SK-N-SH (cell line): ENCODE measurements at regions not wholly inside any gene's neighbourhood (a gene's known extent, or its start where the extent isn't known, plus 50 kb on each side); places are given as distances from the start of the nearest gene placed in this dataset.
A peak's percentile ranks its signal among the peaks of the same experiment; 100 is the strongest.
"Not testable (repeated sequence)": the region's sequence is repeated elsewhere in the genome, so short reads cannot be mapped to it uniquely, and the experiment has no call there.

Experiments
- CTCF ChIA-PET: fragments of 300-600, 350-600 bp; formaldehyde crosslinking; extraction: SDS; loops from one replicate; lab custom pipeline; 2021; lab: Yijun Ruan, JAX
- POLR2A ChIA-PET: fragments of 350-600 bp; sonication (Branson Sonifier 250); formaldehyde crosslinking; extraction: SDS; loops from one replicate; lab custom pipeline; 2020; ENCODE audit warnings: antibody characterized with exemption, inconsistent platforms; lab: Yijun Ruan, JAX
- DNase-seq: peaks from one replicate; pipeline ENCODE4 v3.0.0; 2012
- H2AFZ ChIP-seq: fragments of 200-600 bp; sonication (generic); 2 replicates; pipeline ENCODE4 v1.8.1; 2016; ENCODE audit warnings: antibody characterized with exemption, mild to moderate bottlenecking, low read depth
- H3F3A ChIP-seq: fragments of 200-600 bp; sonication (generic); replicated peaks from 2 replicates; pipeline ENCODE3; 2016; ENCODE audit warnings: antibody characterized with exemption, mild to moderate bottlenecking; ENCODE audit not compliant: insufficient read depth
- H3K27ac ChIP-seq, 2 experiments: fragments of 200-500 bp in 1 of 2; fragments of 200-600 bp in 1 of 2; sonication (Bioruptor generic) in 1 of 2; sonication (generic), shearing (Covaris generic) in 1 of 2; 2 replicates each; pipeline versions ENCODE4 v1.5.1 to v1.6.1; 2014 to 2016; ENCODE audit warnings: low read depth in 2 of 2, inconsistent platforms in 1 of 2, low read length in 1 of 2, mild to moderate bottlenecking in 1 of 2, mixed read lengths in 1 of 2
- H3K27me3 ChIP-seq: fragments of 200-600 bp; sonication (generic), shearing (Covaris generic); 2 replicates; pipeline ENCODE4 v1.6.1; 2016; ENCODE audit warnings: mixed run types; ENCODE audit not compliant: insufficient read depth
- H3K36me3 ChIP-seq, 2 experiments: fragments of 200-500 bp in 1 of 2; fragments of 200-600 bp in 1 of 2; sonication (Bioruptor generic) in 1 of 2; sonication (generic) in 1 of 2; replicated peaks in 1 of 2; 2 replicates each; pipeline versions ENCODE3 to v1.5.1; 2014 to 2016; ENCODE audit warnings: low read length in 1 of 2, mild to moderate bottlenecking in 1 of 2; ENCODE audit not compliant: insufficient read depth in 2 of 2, control insufficient read depth in 1 of 2
- H3K4me1 ChIP-seq, 2 experiments: fragments of 200-500 bp in 1 of 2; fragments of 200-600 bp in 1 of 2; sonication (Bioruptor generic) in 1 of 2; sonication (generic), shearing (Covaris generic) in 1 of 2; 2 replicates each; pipeline versions ENCODE4 v1.5.1 to v1.6.1; 2014 to 2016; ENCODE audit warnings: low read depth in 1 of 2, low read length in 1 of 2, mixed run types in 1 of 2; ENCODE audit not compliant: insufficient read depth in 2 of 2, control insufficient read depth in 1 of 2
- H3K4me2 ChIP-seq: fragments of 200-600 bp; sonication (generic), shearing (Covaris generic); 2 replicates; pipeline ENCODE4 v1.6.1; 2017; ENCODE audit warnings: mixed run types
- H3K4me3 ChIP-seq, 2 experiments: fragments of 200-500 bp in 1 of 2; fragments of 200-600 bp in 1 of 2; sonication (Bioruptor generic) in 1 of 2; sonication (generic), shearing (Covaris generic) in 1 of 2; 2 replicates each; pipeline versions ENCODE4 v1.5.1 to v1.8.1; 2014 to 2016; ENCODE audit warnings: low read depth in 2 of 2, inconsistent platforms in 1 of 2, low read length in 1 of 2, mild to moderate bottlenecking in 1 of 2, mixed read lengths in 1 of 2, moderate library complexity in 1 of 2
- H3K79me2 ChIP-seq: fragments of 200-600 bp; sonication (generic); 2 replicates; pipeline ENCODE4 v1.8.1; 2017; ENCODE audit warnings: mild to moderate bottlenecking; ENCODE audit not compliant: insufficient read depth
- H3K9ac ChIP-seq: fragments of 200-600 bp; sonication (generic); 2 replicates; pipeline ENCODE4 v1.6.1; 2017; ENCODE audit warnings: mixed run types
- H3K9me2 ChIP-seq: fragments of 200-600 bp; sonication (generic); 2 replicates; pipeline ENCODE4 v1.6.1; 2017; ENCODE audit warnings: mixed run types
- H3K9me3 ChIP-seq: fragments of 200-600 bp; sonication (generic); 2 replicates; pipeline ENCODE4 v1.6.1; 2017; ENCODE audit warnings: mixed run types, mild to moderate bottlenecking, moderate library complexity
- H4K20me1 ChIP-seq: fragments of 200-600 bp; sonication (generic); 2 replicates; pipeline ENCODE4 v1.6.1; 2017; ENCODE audit warnings: mild to moderate bottlenecking, mixed run types; ENCODE audit not compliant: insufficient read depth
- EZH2phosphoT487 ChIP-seq: fragments of 200-600 bp; sonication (generic); IDR thresholded peaks from 2 replicates; pipeline ENCODE4 v1.6.1; 2017; ENCODE audit warnings: low read depth, mixed run types, mild to moderate bottlenecking, antibody characterized with exemption, moderate library complexity, borderline replicate concordance
- FOSL2 ChIP-seq: IDR thresholded peaks from 2 replicates; pipeline ENCODE4 v1.4.0; 2012; ENCODE audit warnings: low read depth, mild to moderate bottlenecking, moderate library complexity, borderline replicate concordance
- FOXJ3 ChIP-seq: sonication (generic); formaldehyde crosslinking; IDR thresholded peaks from 2 replicates; pipeline ENCODE4 v1.5.1; 2020; ENCODE audit warnings: mild to moderate bottlenecking, missing genetic modification reagents
- GATA2 ChIP-seq: sonication (generic); formaldehyde crosslinking; IDR thresholded peaks from 2 replicates; pipeline ENCODE4 v1.5.0; 2020; ENCODE audit warnings: mild to moderate bottlenecking, missing genetic modification reagents
- MXI1 ChIP-seq: IDR thresholded peaks from 2 replicates; pipeline ENCODE4 v1.6.1; 2012; ENCODE audit warnings: mild to moderate bottlenecking, low read depth, low read length, improper control_type of control experiment
- PBX3 ChIP-seq: IDR thresholded peaks from 2 replicates; pipeline ENCODE4; 2012
- TCF12 ChIP-seq: IDR thresholded peaks from 2 replicates; pipeline ENCODE4 v1.4.0; 2012
- TEAD4 ChIP-seq: IDR thresholded peaks from 2 replicates; pipeline ENCODE4 v1.4.0; 2012; ENCODE audit warnings: mild to moderate bottlenecking, borderline replicate concordance; ENCODE audit not compliant: insufficient read depth
- WGBS: methylation state at CpG from one replicate; pipeline ENCODE4 v1.1.6; 2017; ENCODE audit warnings: low lambda C conversion rate; 5-methylcytosine and 5-hydroxymethylcytosine counted together
- TF ChIP-seq, protein P1 (sequence below): fragments of 200-600 bp; sonication (generic); IDR thresholded peaks from 2 replicates; pipeline ENCODE4 v1.6.1; 2017; ENCODE audit warnings: antibody characterized with exemption, mild to moderate bottlenecking, moderate library complexity
- TF ChIP-seq, protein P2 (sequence below): IDR thresholded peaks from 2 replicates; pipeline ENCODE4 v1.4.0; 2012; ENCODE audit warnings: low read depth, borderline replicate concordance
- TF ChIP-seq, protein P3 (sequence below): IDR thresholded peaks from 2 replicates; pipeline ENCODE4 v1.4.0; 2012; ENCODE audit warnings: low read depth, borderline replicate concordance
- TF ChIP-seq, protein P4 (sequence below): IDR thresholded peaks from 2 replicates; pipeline ENCODE4 v1.4.0; 2012; ENCODE audit warnings: low read depth
- TF ChIP-seq, protein P5 (sequence below): fragments of 150-350 bp; IDR thresholded peaks from 2 replicates; pipeline ENCODE4 v1.6.1; 2017; ENCODE audit warnings: antibody characterized with exemption, low read length, low read depth, borderline replicate concordance

DNA sequence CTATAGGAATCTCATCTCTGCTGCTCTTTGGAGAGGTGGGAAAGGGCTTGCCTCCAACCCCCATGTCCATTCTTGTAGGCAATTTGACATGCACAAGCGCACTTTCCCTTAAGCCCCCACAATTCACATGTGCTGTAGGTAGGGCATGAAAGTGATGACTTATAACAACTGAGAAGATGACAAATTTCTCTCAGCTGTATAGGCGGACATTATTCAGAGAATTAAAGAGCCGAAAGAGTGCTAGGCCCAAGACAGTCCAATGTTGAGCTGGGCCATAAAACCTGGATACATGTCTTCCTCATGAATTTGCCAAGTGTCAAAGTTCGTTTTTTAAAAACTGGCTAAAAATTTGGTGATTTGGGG lies 106.3 kb upstream of the LYPLAL1 start:
- CTCF ChIA-PET: interaction anchor here (0.7 to 3.2 kb wide), 9 partner anchors 11 to 745 kb away, joined by 3 to 12 read pairs (median 4); no protein-coding TSS in a partner anchor
- no peak overlapping the region for H2AFZ ChIP-seq
- no peaks in the 10 kb centered on the region for H3K27me3 ChIP-seq
- no peaks in the 10 kb centered on the region for H3K9me3 ChIP-seq
- DNase-seq: no peak
- H3K4me3 ChIP-seq: no peak overlapping the region
- no peak overlapping the region for H3K9ac ChIP-seq
- peaks cover 0 to 14% of the 10 kb centered on the region in 2 experiments; a peak in 2 of 4 replicates for H3K4me1 ChIP-seq
- no peaks in the 10 kb centered on the region for H3K9me2 ChIP-seq
- H4K20me1 ChIP-seq: no peaks in the 10 kb centered on the region
- no peak overlapping the region for H3K4me2 ChIP-seq
- TF ChIP-seq GATA2: no peak
- TF ChIP-seq, all 33 proteins: peak for 0
- Histone ChIP-seq H3K27ac (peak overlapping the region in 1 of 2 experiments; percentile 79; a peak in 2 of 4 replicates), H3K36me3 (no peaks in the 10 kb centered on the region), H3F3A (peaks cover 11% of the 10 kb centered on the region), H3K79me2 (no peaks in the 10 kb centered on the region)
- POLR2A ChIA-PET: no interaction called here
- WGBS: 95% methylated on average over 4 of the region's 4 CpGs

DNA sequence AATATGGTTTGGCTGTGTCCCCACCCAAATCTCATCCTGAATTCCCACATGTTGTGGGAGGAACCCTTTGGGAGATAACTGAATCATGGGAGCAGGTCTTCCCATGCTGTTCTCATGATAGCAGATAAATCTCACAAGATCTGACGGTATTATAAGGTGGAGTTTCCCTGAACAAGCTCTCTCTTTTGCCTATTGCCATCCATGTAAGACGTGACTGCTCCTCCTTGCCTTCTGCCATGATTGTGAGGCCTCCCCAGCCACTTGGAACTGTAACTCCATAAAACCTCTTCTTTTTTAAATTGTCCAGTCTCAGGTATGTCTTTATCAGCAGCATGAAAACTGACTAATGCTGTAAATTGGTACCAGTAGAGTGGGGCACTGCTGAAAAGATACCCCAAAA lies 103.3 kb upstream of the LYPLAL1 start:
- CTCF ChIA-PET: not testable (repeated sequence)

GRCh38 chr1:219071209-219071608 lies 102.5 kb upstream of the LYPLAL1 start:
- no peaks in the 10 kb centered on the region for H4K20me1 ChIP-seq
- no peaks in the 10 kb centered on the region for H3K36me3 ChIP-seq
- ChIA-PET POLR2A (no interaction called here), CTCF (no interaction called here)
- no peak overlapping the region for H3K9ac ChIP-seq
- H3K27me3 ChIP-seq: no peaks in the 10 kb centered on the region
- H3F3A ChIP-seq: peaks cover 11% of the 10 kb centered on the region
- no peak for DNase-seq
- no peaks in the 10 kb centered on the region for H3K79me2 ChIP-seq
- H2AFZ ChIP-seq: no peak overlapping the region
- no peak overlapping the region for H3K4me3 ChIP-seq
- H3K27ac ChIP-seq: no peak overlapping the region
- no peak overlapping the region for H3K4me2 ChIP-seq
- no peaks in the 10 kb centered on the region for H3K9me2 ChIP-seq
- no peaks in the 10 kb centered on the region for H3K9me3 ChIP-seq
- H3K4me1 ChIP-seq: peaks cover 0 to 10% of the 10 kb centered on the region in 2 experiments; a peak in 2 of 4 replicates
- WGBS: 81% methylated on average over 4 of the region's 4 CpGs
- TF ChIP-seq EZH2phosphoT487 (no peak), TCF12 (no peak), FOSL2 (no peak), GATA2 (no peak), PBX3 (no peak), TEAD4 (no peak), MXI1 (no peak), FOXJ3 (no peak)
- TF ChIP-seq, protein P1, sequence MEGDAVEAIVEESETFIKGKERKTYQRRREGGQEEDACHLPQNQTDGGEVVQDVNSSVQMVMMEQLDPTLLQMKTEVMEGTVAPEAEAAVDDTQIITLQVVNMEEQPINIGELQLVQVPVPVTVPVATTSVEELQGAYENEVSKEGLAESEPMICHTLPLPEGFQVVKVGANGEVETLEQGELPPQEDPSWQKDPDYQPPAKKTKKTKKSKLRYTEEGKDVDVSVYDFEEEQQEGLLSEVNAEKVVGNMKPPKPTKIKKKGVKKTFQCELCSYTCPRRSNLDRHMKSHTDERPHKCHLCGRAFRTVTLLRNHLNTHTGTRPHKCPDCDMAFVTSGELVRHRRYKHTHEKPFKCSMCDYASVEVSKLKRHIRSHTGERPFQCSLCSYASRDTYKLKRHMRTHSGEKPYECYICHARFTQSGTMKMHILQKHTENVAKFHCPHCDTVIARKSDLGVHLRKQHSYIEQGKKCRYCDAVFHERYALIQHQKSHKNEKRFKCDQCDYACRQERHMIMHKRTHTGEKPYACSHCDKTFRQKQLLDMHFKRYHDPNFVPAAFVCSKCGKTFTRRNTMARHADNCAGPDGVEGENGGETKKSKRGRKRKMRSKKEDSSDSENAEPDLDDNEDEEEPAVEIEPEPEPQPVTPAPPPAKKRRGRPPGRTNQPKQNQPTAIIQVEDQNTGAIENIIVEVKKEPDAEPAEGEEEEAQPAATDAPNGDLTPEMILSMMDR: no peak
- TF ChIP-seq, protein P2, sequence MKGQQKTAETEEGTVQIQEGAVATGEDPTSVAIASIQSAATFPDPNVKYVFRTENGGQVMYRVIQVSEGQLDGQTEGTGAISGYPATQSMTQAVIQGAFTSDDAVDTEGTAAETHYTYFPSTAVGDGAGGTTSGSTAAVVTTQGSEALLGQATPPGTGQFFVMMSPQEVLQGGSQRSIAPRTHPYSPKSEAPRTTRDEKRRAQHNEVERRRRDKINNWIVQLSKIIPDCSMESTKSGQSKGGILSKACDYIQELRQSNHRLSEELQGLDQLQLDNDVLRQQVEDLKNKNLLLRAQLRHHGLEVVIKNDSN: no peak
- TF ChIP-seq, protein P3, sequence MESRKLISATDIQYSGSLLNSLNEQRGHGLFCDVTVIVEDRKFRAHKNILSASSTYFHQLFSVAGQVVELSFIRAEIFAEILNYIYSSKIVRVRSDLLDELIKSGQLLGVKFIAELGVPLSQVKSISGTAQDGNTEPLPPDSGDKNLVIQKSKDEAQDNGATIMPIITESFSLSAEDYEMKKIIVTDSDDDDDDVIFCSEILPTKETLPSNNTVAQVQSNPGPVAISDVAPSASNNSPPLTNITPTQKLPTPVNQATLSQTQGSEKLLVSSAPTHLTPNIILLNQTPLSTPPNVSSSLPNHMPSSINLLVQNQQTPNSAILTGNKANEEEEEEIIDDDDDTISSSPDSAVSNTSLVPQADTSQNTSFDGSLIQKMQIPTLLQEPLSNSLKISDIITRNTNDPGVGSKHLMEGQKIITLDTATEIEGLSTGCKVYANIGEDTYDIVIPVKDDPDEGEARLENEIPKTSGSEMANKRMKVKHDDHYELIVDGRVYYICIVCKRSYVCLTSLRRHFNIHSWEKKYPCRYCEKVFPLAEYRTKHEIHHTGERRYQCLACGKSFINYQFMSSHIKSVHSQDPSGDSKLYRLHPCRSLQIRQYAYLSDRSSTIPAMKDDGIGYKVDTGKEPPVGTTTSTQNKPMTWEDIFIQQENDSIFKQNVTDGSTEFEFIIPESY: no peak
- TF ChIP-seq, protein P4, sequence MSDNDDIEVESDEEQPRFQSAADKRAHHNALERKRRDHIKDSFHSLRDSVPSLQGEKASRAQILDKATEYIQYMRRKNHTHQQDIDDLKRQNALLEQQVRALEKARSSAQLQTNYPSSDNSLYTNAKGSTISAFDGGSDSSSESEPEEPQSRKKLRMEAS: no peak
- TF ChIP-seq, protein P5, sequence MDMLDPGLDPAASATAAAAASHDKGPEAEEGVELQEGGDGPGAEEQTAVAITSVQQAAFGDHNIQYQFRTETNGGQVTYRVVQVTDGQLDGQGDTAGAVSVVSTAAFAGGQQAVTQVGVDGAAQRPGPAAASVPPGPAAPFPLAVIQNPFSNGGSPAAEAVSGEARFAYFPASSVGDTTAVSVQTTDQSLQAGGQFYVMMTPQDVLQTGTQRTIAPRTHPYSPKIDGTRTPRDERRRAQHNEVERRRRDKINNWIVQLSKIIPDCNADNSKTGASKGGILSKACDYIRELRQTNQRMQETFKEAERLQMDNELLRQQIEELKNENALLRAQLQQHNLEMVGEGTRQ: no peak

More for the DNA sequence above, 103.3 kb upstream of the LYPLAL1 start:
- DNase-seq, H4K20me1 ChIP-seq, H3K79me2 ChIP-seq, H3K27me3 ChIP-seq, H3K9me2 ChIP-seq, H3K36me3 ChIP-seq, H3K4me2 ChIP-seq, H3K9ac ChIP-seq, POLR2A ChIA-PET, H3K9me3 ChIP-seq, H3K27ac ChIP-seq, H2AFZ ChIP-seq, H3K4me3 ChIP-seq: not testable (repeated sequence)
- peaks cover 11% of the 10 kb centered on the region for H3F3A ChIP-seq
- 89% methylated on average over 2 of the region's 2 CpGs for WGBS
- H3K4me1 ChIP-seq: peaks cover 0 to 14% of the 10 kb centered on the region in 2 experiments; a peak in 2 of 4 replicates
